ENCODE measurements at regions not wholly inside any gene's neighbourhood (a gene's known extent, or its start where the extent isn't known, plus 50 kb on each side); places are given as distances from the start of the nearest gene placed in this dataset.

DNA sequence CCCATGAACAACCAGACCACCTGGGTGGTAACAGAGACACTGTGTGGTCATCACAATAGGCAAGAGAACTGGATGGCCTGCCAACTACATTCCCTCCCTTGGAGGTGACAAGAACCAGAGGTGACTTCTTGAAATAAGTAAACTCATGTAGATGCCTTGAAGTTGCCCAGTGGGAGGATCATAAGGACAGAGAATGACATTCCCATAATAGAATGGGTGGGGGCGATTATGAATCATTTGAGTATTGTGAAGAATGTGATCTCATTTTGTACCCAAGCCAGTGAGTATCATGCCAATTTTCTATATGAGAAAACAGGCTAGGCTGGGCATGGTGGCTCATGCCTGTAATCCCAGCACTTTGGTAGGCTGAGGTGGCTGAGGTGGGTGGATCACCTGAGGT lies 211.4 kb upstream of the GYPC start:
- Mint-ChIP-seq H3K36me3 (no peaks in the 10 kb centered on the region), H3K27me3 (no peaks in the 10 kb centered on the region), H3K4me1 (ENCODE audit: low read depth) (peaks cover 2% of the 10 kb centered on the region), H3K9me3 (ENCODE audit: low read depth) (no peaks in the 10 kb centered on the region), H3K27ac (no peak overlapping the region), H3K4me3 (no peak overlapping the region)

DNA sequence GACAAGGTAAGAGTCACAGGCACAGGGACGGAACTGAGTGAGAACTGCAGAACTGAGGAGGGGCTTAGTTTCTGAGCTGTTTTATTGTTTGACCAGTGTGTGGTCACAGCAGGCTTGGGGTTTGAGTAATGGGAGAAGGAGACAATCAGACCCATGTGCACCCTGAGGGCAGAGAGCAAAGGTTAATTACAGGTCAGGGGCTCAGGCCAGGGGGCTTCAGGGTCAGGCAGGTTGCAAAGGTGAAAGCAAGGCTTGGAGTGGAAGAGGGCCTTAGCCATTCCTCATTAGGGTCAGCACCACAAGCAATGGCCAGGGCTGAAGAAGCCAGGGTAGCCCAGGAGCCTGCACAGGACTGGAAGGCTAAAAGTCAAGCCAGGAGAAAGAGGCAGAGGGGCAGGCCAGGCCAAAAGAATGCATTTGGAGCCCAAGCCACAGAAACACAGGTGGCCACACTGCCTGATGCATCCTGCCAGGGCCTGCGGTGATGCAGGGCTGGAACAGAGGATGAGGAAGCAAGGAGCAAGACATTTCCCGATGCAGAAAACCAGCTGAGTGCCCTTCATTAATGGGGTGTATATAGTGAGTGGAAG lies 209.8 kb upstream of the GYPC start:
- Mint-ChIP-seq H3K9me3 (ENCODE audit: low read depth) (no peaks in the 10 kb centered on the region), H3K36me3 (no peaks in the 10 kb centered on the region), H3K27ac (no peak overlapping the region), H3K4me3 (no peak overlapping the region), H3K27me3 (no peaks in the 10 kb centered on the region), H3K4me1 (ENCODE audit: low read depth) (peaks cover 2% of the 10 kb centered on the region)

GRCh38 chr2:126448611-126449010 lies 207.3 kb upstream of the GYPC start:
- H3K9me3 Mint-ChIP-seq (ENCODE audit: low read depth), result no peaks in the 10 kb centered on the region
- H3K4me3 Mint-ChIP-seq, result no peak overlapping the region
- no peaks in the 10 kb centered on the region for H3K36me3 Mint-ChIP-seq
- peaks cover 2% of the 10 kb centered on the region for H3K4me1 Mint-ChIP-seq (ENCODE audit: low read depth)
- no peak overlapping the region for H3K27ac Mint-ChIP-seq
- H3K27me3 Mint-ChIP-seq, result no peaks in the 10 kb centered on the region

- Mint-ChIP-seq H3K4me1 (ENCODE audit: low read depth) (peaks cover 2% of the 10 kb centered on the region), H3K27me3 (no peaks in the 10 kb centered on the region), H3K36me3 (no peaks in the 10 kb centered on the region), H3K4me3 (no peak overlapping the region), H3K9me3 (ENCODE audit: low read depth) (no peaks in the 10 kb centered on the region), H3K27ac (no peak overlapping the region)
These were observed 206.3 kb upstream of the GYPC start for GRCh38 chr2:126449677-126450076.

DNA sequence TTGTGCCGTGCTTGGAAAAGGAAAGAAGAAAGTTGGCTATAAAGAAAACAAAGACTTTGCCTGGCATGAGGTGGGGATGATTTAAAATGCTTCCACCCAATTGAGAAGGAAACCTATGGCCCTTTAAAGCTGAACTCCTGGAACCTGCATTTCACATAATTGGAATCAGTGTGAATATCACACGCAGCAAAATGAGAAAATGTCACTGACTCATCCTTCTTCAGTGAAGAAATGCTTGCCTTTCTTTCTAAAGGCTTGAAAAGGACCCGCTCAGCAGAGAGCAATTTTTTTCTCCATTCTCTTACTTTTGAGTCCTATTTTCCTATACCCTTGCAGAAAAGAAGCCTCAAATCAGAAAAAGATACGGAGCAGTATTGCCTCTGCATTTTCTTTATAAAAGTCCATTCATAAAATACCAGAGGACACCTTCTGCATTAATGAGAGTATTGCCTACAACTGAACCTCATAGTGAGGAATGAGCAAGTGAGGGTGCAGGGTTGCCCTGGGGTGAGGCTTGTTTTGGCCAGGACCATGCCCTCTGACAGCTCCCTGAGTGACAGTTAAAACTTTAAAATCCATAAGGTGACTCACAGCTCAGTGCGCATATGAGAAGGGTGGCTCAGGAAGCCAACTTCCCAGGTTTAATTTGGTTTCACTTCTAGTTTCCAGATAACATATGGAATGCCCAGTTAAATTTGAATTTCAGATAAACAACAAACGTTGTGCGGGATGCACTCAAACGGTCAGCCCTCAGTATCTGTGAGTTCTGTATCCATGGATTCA lies 191.9 kb upstream of the GYPC start:
- no peaks in the 10 kb centered on the region for H3K4me1 Mint-ChIP-seq (ENCODE audit: low read depth)
- no peak overlapping the region for H3K27ac Mint-ChIP-seq
- H3K4me3 Mint-ChIP-seq, result no peak overlapping the region
- H3K36me3 Mint-ChIP-seq, result no peaks in the 10 kb centered on the region
- H3K27me3 Mint-ChIP-seq, result peaks cover 12% of the 10 kb centered on the region
- H3K9me3 Mint-ChIP-seq (ENCODE audit: low read depth), result no peaks in the 10 kb centered on the region

GRCh38 chr2:126467367-126468054 lies 188.4 kb upstream of the GYPC start:
- Mint-ChIP-seq H3K9me3 (ENCODE audit: low read depth) (no peaks in the 10 kb centered on the region), H3K4me3 (no peak overlapping the region), H3K36me3 (no peaks in the 10 kb centered on the region), H3K27ac (no peak overlapping the region), H3K27me3 (peaks cover 4% of the 10 kb centered on the region), H3K4me1 (ENCODE audit: low read depth) (no peaks in the 10 kb centered on the region)

DNA sequence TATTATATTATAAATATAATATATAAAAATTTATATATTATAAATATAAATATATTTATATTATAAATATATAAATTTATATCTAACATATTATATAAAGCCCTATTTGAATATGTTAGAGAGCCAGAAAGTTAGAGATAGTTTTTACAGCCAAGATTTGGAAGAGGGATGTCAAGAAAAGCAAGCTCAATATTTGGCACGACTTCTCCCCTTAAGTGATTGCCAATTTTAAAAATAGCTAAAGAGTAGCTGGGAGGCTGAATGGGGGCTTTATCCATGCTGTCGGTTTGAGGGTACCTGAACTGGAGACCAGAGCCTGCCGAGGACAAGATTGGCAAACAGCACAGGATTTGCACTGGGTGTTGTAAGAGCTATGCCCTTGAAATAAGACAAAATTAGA lies 180.9 kb upstream of the GYPC start:
- Mint-ChIP-seq H3K36me3 (no peaks in the 10 kb centered on the region), H3K9me3 (ENCODE audit: low read depth) (no peaks in the 10 kb centered on the region), H3K27ac (no peak overlapping the region), H3K4me1 (ENCODE audit: low read depth) (no peaks in the 10 kb centered on the region), H3K27me3 (peaks cover 5% of the 10 kb centered on the region), H3K4me3 (no peak overlapping the region)

DNA sequence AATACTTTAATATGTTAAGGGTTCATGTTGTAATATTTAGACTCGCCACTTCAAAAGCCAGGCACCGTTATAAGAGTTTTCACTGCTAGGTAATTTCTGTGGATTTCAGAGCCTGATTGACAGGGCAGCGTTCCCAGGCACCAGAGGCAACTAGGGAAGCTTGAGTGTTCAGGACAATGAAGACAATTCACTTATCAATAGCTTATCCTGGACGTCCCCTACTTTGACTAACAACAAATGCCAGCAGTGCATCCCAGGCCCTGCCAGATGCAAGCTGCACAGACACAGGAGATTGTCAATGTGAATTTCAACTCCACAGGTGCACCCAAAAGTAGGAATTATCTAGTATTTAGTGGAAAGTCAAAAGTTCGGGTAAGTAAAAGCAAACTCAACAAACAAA lies 179.3 kb upstream of the GYPC start:
- peaks cover 5% of the 10 kb centered on the region for H3K27me3 Mint-ChIP-seq
- no peak overlapping the region for H3K4me3 Mint-ChIP-seq

GRCh38 chr2:126480033-126480432 lies 175.9 kb upstream of the GYPC start:
- Mint-ChIP-seq H3K27me3 (no peaks in the 10 kb centered on the region), H3K9me3 (ENCODE audit: low read depth) (no peaks in the 10 kb centered on the region), H3K27ac (no peak overlapping the region)

More for the DNA sequence above, 179.3 kb upstream of the GYPC start:
- Mint-ChIP-seq H3K4me1 (ENCODE audit: low read depth) (no peaks in the 10 kb centered on the region), H3K36me3 (no peaks in the 10 kb centered on the region), H3K27ac (no peak overlapping the region), H3K9me3 (ENCODE audit: low read depth) (no peaks in the 10 kb centered on the region)

DNA sequence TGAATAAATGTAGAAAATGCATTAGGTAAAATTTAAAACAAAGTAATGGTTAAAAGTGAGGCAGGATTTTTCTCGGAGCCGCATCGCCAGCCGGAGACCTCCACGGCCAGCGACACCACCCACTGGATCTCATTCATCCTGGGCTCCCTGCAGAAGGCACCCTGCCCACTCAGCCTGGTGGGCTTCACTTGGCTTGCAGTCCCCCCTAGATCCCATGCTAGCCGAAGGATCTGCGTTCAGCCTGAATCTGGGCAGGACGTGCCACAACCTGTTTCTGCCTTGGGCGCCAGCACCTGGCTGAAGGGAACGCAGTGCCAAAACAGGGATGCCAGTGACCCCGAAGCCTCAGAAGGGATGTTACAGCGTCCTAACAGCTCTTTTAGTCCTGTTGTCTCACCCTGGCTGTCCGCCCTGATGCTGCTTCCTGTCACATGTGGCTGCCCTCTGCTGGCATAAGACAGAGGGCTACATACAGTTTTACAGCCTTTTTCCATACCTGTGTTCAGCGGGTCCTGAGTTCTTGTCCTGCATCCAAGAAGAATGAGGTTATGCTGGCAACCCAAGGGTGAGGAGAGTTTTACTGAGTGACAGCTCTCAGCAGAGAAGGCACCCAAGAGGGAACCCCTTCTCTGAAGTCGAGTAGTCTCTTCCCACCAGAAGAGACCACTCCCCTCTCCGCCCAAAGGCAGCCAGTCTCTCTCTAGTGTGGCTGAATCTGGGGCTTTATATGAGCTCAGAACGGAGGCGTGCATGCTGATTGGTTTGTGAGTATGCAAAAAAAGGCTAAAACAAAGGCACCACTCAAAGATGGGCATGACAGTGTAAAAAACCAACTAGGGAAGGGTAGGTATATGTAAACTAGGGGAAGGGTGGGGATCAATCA lies 173.1 kb upstream of the GYPC start:
- no peaks in the 10 kb centered on the region for H3K36me3 Mint-ChIP-seq

More at GRCh38 chr2:126480033-126480432, 175.9 kb upstream of the GYPC start:
- no peaks in the 10 kb centered on the region for H3K36me3 Mint-ChIP-seq
- no peak overlapping the region for H3K4me3 Mint-ChIP-seq
- no peaks in the 10 kb centered on the region for H3K4me1 Mint-ChIP-seq (ENCODE audit: low read depth)

GRCh38 chr2:126494593-126494992 lies 161.4 kb upstream of the GYPC start:
- Mint-ChIP-seq H3K27me3 (peaks cover 7% of the 10 kb centered on the region), H3K4me1 (ENCODE audit: low read depth) (no peaks in the 10 kb centered on the region), H3K27ac (no peak overlapping the region), H3K9me3 (ENCODE audit: low read depth) (peaks cover 11% of the 10 kb centered on the region), H3K36me3 (no peaks in the 10 kb centered on the region), H3K4me3 (no peak overlapping the region)

More for the DNA sequence above, 173.1 kb upstream of the GYPC start:
- Mint-ChIP-seq H3K4me3 (no peak overlapping the region), H3K27ac (no peak overlapping the region), H3K9me3 (ENCODE audit: low read depth) (no peaks in the 10 kb centered on the region), H3K27me3 (peaks cover 1% of the 10 kb centered on the region), H3K4me1 (ENCODE audit: low read depth) (no peaks in the 10 kb centered on the region)

GRCh38 chr2:126495189-126495588 lies 160.8 kb upstream of the GYPC start:
- no peak overlapping the region for H3K4me3 Mint-ChIP-seq
- no peaks in the 10 kb centered on the region for H3K36me3 Mint-ChIP-seq
- H3K4me1 Mint-ChIP-seq (ENCODE audit: low read depth), result no peaks in the 10 kb centered on the region
- H3K27me3 Mint-ChIP-seq, result peaks cover 7% of the 10 kb centered on the region
- peaks cover 11% of the 10 kb centered on the region for H3K9me3 Mint-ChIP-seq (ENCODE audit: low read depth)
- H3K27ac Mint-ChIP-seq, result no peak overlapping the region

GRCh38 chr2:126496493-126496892 lies 159.5 kb upstream of the GYPC start:
- Mint-ChIP-seq H3K4me1 (ENCODE audit: low read depth) (no peaks in the 10 kb centered on the region), H3K36me3 (no peaks in the 10 kb centered on the region), H3K27ac (no peak overlapping the region), H3K4me3 (no peak overlapping the region), H3K9me3 (ENCODE audit: low read depth) (peaks cover 11% of the 10 kb centered on the region), H3K27me3 (peaks cover 5% of the 10 kb centered on the region)

DNA sequence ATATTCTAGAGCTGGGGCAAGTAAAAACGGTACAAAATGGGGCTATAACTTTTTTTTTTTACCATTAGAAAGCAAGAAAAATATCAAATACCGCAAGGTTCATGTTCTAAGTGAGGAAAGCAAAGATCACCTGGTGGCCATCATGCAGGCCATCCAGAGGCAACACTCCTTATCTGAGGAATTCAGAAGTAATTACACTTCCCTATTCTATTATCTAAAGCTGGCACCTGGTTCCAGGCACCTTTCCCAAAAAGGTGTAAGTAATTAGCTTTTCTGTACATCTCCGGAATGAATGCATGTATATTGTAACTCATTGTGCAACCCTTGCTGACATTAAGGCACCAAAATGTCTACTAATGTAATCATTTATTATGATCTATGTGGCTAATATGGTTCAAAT lies 152.5 kb upstream of the GYPC start:
- Mint-ChIP-seq H3K27ac (no peak overlapping the region), H3K9me3 (ENCODE audit: low read depth) (no peaks in the 10 kb centered on the region), H3K4me1 (ENCODE audit: low read depth) (no peaks in the 10 kb centered on the region), H3K27me3 (no peaks in the 10 kb centered on the region), H3K4me3 (no peak overlapping the region), H3K36me3 (no peaks in the 10 kb centered on the region)

GRCh38 chr2:126504949-126505348 lies 151.0 kb upstream of the GYPC start:
- Mint-ChIP-seq H3K9me3 (ENCODE audit: low read depth) (no peaks in the 10 kb centered on the region), H3K27ac (no peak overlapping the region), H3K4me3 (no peak overlapping the region), H3K27me3 (no peaks in the 10 kb centered on the region), H3K36me3 (no peaks in the 10 kb centered on the region), H3K4me1 (ENCODE audit: low read depth) (no peaks in the 10 kb centered on the region)
